BE2C (cell line): ENCODE measurements at regions not wholly inside any gene's neighbourhood (a gene's known extent, or its start where the extent isn't known, plus 50 kb on each side); places are given as distances from the start of the nearest gene placed in this dataset.

ENCODE experiments used
- DNase-seq: peaks from one replicate; pipeline ENCODE4 v3.0.0-alpha.2; 2020
- H3K27me3 ChIP-seq: fragments of 250-450 bp; sonication (Bioruptor Pico); 2 replicates; pipeline ENCODE4 v1.5.1; 2020; ENCODE audit warnings: mild to moderate bottlenecking
- H3K36me3 ChIP-seq: fragments of 250-450 bp; sonication (Bioruptor Pico); 2 replicates; pipeline ENCODE4 v1.5.1; 2020; ENCODE audit warnings: mild to moderate bottlenecking
- H3K4me1 ChIP-seq: fragments of 250-450 bp; sonication (Bioruptor Pico); 2 replicates; pipeline ENCODE4 v1.5.1; 2020
- H3K4me3 ChIP-seq: 2 replicates; pipeline ENCODE4 v1.5.1; 2011; ENCODE audit warnings: low read depth, low read length
- H3K9me3 ChIP-seq: fragments of 250-450 bp; sonication (Bioruptor Pico); 2 replicates; pipeline ENCODE4 v1.5.1; 2020
- TF ChIP-seq, protein P1 (sequence below): IDR thresholded peaks from 2 replicates; pipeline ENCODE4 v1.5.1; 2012; ENCODE audit warnings: mild to moderate bottlenecking, low read depth, low read length

DNA sequence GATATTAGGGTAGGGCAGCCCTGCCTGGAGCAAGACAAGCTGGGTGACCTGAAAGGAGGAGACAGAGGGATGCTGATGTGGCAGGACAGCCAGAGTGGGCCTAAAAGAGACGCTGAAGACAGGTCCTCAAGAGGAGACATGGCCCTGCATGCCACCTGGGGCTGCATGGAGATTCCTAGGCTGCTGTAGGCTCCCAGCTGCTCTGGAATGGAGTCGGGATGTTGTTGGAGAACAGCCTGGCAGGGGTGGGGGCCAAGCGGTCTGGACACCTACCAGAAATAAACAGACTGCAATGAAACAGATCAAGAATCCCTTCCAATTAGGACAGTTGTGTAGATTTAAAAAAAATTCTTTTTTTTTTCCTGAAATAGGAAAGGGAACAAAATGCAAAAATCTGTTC is 97.8 kb upstream of the NPAS2 start:
- TF ChIP-seq, protein P1, sequence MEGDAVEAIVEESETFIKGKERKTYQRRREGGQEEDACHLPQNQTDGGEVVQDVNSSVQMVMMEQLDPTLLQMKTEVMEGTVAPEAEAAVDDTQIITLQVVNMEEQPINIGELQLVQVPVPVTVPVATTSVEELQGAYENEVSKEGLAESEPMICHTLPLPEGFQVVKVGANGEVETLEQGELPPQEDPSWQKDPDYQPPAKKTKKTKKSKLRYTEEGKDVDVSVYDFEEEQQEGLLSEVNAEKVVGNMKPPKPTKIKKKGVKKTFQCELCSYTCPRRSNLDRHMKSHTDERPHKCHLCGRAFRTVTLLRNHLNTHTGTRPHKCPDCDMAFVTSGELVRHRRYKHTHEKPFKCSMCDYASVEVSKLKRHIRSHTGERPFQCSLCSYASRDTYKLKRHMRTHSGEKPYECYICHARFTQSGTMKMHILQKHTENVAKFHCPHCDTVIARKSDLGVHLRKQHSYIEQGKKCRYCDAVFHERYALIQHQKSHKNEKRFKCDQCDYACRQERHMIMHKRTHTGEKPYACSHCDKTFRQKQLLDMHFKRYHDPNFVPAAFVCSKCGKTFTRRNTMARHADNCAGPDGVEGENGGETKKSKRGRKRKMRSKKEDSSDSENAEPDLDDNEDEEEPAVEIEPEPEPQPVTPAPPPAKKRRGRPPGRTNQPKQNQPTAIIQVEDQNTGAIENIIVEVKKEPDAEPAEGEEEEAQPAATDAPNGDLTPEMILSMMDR = no peak
- no peaks in the 10 kb centered on the region for H3K27me3 ChIP-seq
- DNase-seq = no peak
- no peak overlapping the region for H3K4me3 ChIP-seq
- no peaks in the 10 kb centered on the region for H3K9me3 ChIP-seq
- no peaks in the 10 kb centered on the region for H3K36me3 ChIP-seq
- H3K4me1 ChIP-seq = no peaks in the 10 kb centered on the region

DNA sequence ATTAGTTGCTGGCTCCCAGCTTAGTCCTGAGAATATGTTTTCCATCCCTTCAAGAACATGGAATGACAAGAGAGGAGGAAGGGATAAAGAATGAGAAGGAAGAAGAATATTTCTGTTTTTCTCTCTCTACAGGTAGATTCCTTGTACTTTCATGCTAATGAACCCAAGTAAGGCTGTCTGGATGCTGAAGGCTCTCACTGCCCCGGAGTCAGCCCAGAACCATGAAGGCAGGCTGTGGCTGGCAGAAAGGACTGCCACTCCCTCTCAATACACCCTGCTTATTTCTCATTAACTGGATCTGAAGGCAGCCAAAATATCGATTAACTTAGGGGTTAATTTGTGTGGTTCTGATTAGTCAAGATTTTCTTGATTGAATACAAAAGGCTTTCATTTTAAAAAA is 93.1 kb upstream of the NPAS2 start:
- H3K4me1 ChIP-seq = no peaks in the 10 kb centered on the region
- H3K36me3 ChIP-seq = no peaks in the 10 kb centered on the region
- H3K4me3 ChIP-seq = no peak overlapping the region
- H3K27me3 ChIP-seq = no peaks in the 10 kb centered on the region
- DNase-seq = no peak
- H3K9me3 ChIP-seq = no peaks in the 10 kb centered on the region
- TF ChIP-seq, protein P1 = no peak

DNA sequence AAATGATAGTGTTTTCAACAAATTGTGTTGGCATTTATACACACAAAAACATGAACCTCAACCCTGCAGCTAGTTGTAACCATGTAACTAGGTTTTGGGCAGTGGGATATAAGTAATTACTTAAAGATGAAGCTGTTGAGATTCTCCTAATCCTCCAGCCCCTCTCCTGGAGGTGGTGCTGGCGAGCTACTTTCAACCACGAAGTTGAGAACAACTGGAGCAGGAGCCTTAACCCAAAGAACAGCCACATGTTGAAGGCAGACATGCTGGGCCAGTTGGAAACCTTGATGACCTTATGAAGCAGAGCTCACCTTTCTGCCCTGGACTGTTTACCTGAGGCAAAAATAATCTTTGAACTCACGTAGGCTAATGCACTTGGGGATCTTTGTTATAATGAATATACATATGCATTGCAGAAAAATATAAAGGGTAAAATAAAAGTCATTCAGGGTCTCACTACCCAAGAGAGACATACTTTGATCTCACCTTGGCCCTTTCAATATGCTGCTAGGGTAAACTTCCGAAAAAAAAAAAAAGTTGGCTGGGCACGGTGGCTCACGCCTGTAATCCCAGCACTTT is 89.6 kb upstream of the NPAS2 start:
- no peak for DNase-seq
- TF ChIP-seq, protein P1 = peak; percentile 32
- Histone ChIP-seq H3K4me3 (no peak overlapping the region), H3K9me3 (no peaks in the 10 kb centered on the region), H3K36me3 (no peaks in the 10 kb centered on the region), H3K27me3 (no peaks in the 10 kb centered on the region), H3K4me1 (no peaks in the 10 kb centered on the region)

DNA sequence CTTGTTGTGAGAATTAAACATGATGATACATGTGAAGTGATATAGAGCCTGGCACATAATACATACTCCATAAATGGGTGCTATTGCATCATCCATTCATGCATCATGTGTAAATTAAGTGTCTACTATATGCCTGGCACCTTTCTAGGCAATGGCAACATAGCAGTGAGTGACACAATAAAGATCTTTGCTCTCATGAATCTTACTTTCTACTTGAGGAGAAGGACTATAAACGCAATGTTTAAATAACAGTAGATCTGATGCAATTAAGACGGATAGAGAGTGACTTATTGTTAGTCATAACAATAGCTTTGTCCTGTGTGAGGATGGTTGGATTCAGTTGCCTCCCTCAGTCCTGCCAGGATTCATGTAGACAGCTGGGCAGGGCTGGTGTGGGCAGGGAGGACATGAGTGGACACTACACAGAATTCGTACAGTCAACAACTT is 88.4 kb upstream of the NPAS2 start:
- H3K9me3 ChIP-seq = no peaks in the 10 kb centered on the region
- TF ChIP-seq, protein P1 = no peak
- DNase-seq = no peak
- H3K27me3 ChIP-seq = no peaks in the 10 kb centered on the region
- H3K4me3 ChIP-seq = no peak overlapping the region
- no peaks in the 10 kb centered on the region for H3K4me1 ChIP-seq
- H3K36me3 ChIP-seq = no peaks in the 10 kb centered on the region

- no peaks in the 10 kb centered on the region for H3K36me3 ChIP-seq
- no peak for DNase-seq
- H3K4me3 ChIP-seq = no peak overlapping the region
- TF ChIP-seq, protein P1 = no peak
- no peaks in the 10 kb centered on the region for H3K9me3 ChIP-seq
- H3K27me3 ChIP-seq = no peaks in the 10 kb centered on the region
- H3K4me1 ChIP-seq = no peaks in the 10 kb centered on the region
Observed at GRCh38 chr2:100733391-100734187, 86.3 kb upstream of the NPAS2 start.
